ENCODE measurements at regions not wholly inside any gene's neighbourhood (a gene's known extent, or its start where the extent isn't known, plus 50 kb on each side); places are given as distances from the start of the nearest gene placed in this dataset.

- peak; percentile 17 for DNase-seq (ENCODE audit: low spot score)
Observed at GRCh38 chr9:81113453-81114124, 575.8 kb downstream of the TLE1 start.

GRCh38 chr9:81112627-81113452 is 576.5 kb downstream of the TLE1 start:
- DNase-seq (ENCODE audit: low spot score) = no peak

- no peak for DNase-seq (ENCODE audit: low spot score)
Observed at GRCh38 chr9:81108821-81109220, 580.5 kb downstream of the TLE1 start.

GRCh38 chr9:81108391-81108790 is 581.0 kb downstream of the TLE1 start:
- DNase-seq (ENCODE audit: low spot score) = no peak

- DNase-seq (ENCODE audit: low spot score) = no peak
Observed at GRCh38 chr9:81103597-81104471, 585.5 kb downstream of the TLE1 start.

- no peak for DNase-seq (ENCODE audit: low spot score)
Observed at GRCh38 chr9:81097131-81097847, 592.1 kb downstream of the TLE1 start.

GRCh38 chr9:81096625-81097024 is 592.7 kb downstream of the TLE1 start:
- DNase-seq (ENCODE audit: low spot score) = no peak

GRCh38 chr9:81092057-81092456 is 597.3 kb downstream of the TLE1 start:
- no peak for DNase-seq (ENCODE audit: low spot score)

DNA sequence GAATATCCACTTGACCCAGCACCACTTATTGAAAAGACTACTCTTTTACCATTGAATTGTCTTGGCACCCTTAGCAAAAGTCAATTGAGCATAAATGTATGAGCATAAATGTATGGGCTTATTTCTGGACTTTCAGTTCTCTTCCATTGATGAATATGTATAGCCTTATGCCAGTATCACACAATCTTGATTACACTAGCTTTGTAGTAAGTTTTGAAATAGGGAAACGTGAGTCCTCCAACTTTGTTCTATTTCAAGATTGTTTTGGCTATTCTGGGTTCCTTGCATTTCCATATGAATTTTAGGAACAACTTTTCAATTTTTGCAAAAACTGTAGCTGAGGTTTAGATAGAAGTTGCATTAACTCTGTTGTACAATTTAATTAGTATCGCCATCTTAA is 601.0 kb downstream of the TLE1 start:
- no peak for DNase-seq (ENCODE audit: low spot score)

- DNase-seq (ENCODE audit: low spot score) = no peak
Observed at GRCh38 chr9:81086416-81086815, 602.9 kb downstream of the TLE1 start.

DNA sequence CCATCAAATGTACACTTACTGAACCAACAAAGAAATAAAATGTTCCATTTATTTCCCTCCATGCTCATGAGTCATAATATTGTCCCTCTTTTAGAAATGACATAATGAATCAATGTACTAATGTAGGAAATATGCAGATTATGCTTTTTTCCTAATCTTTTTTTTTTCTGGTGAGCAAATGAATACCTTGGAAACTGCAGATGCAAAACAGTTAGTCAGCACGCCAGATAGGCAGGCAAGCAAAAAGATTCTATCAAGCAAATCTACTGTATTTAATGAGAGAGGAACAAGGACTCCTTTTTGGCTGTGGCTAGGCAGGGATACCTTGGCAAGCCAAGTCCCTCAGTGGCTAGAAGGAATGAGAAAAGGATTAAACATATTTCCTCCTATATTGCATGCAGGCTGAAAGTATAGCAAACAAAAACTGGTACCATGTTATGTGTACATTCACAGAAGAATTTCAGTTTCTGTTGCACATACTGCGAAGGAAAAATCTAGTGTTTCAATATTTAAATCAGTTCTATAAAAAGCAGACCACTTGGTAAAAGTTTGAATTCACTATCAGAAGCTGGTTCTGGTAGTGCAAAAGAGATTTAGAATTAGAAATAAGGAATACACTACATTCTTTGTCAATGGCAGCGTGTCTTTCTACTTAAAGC is 605.4 kb downstream of the TLE1 start:
- no peak for DNase-seq (ENCODE audit: low spot score)

GRCh38 chr9:81083067-81083466 is 606.3 kb downstream of the TLE1 start:
- no peak for DNase-seq (ENCODE audit: low spot score)

- no peak for DNase-seq (ENCODE audit: low spot score)
Observed at GRCh38 chr9:81082221-81082620, 607.1 kb downstream of the TLE1 start.

- no peak for DNase-seq (ENCODE audit: low spot score)
Observed at GRCh38 chr9:81080900-81081299, 608.4 kb downstream of the TLE1 start.

DNA sequence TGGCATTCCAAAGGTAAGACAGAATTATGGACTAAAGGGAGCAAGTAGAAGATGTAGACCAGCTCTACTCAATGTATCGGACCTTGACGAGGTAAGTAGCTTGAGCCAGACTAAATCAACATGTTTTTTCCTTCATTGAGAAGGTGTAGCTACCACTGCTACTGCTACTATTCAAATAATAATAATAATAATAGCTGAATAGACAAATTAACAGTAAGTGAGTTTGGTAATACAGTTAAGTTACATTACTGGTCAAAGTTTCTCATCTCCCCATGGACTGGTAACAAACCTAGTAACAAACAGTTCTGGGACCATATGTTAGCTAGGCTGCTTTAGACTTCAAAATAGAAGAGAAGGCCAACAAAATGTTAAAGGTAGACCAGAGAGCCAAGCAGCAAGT is 609.2 kb downstream of the TLE1 start:
- DNase-seq (ENCODE audit: low spot score) = no peak

GRCh38 chr9:81079055-81079454 is 610.3 kb downstream of the TLE1 start:
- DNase-seq (ENCODE audit: low spot score) = no peak

DNA sequence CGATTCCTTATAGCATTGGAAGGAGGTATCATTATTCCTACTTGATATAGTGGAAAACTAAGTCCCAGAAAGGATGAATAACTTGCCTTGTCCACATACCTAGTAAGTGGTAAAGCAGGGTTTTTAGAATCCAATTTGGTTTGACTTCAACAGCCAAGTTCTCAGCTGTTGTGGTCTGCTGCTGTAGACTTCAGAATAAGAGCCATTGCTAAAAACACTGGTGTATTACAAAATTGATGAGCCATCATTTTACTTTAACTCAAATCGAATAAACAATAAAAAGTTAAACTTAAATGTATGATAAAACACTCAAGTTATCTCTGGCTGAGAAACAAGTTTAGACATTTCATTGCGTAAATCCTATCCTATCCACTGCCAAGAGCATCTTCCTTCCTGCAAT is 610.8 kb downstream of the TLE1 start:
- no peak for DNase-seq (ENCODE audit: low spot score)

DNA sequence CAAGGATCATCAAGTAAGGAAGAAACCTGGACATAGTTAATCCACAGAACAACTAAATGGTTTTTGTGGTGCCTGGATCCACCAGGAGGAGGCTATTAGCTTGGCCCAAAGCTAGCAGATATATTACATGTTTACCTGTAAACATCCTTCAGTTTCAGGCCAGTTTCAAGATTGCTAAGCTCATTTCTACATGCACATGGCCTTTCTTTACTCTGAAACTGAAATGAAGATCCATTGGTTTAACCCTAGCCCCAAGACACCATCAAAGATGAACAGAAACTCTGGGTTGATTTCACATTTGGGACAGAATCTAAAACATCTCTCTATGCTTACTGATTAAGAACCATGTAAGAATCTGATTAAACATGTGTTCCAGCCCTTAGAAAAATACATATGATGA is 611.8 kb downstream of the TLE1 start:
- DNase-seq (ENCODE audit: low spot score) = no peak

- no peak for DNase-seq (ENCODE audit: low spot score)
Observed at GRCh38 chr9:81076131-81076530, 613.2 kb downstream of the TLE1 start.

- no peak for DNase-seq (ENCODE audit: low spot score)
Observed at GRCh38 chr9:81074221-81074620, 615.1 kb downstream of the TLE1 start.

GRCh38 chr9:81073821-81074220 is 615.5 kb downstream of the TLE1 start:
- DNase-seq (ENCODE audit: low spot score) = no peak
